AG04449 (cell line): ENCODE measurements at regions not wholly inside any gene's neighbourhood (a gene's known extent, or its start where the extent isn't known, plus 50 kb on each side); places are given as distances from the start of the nearest gene placed in this dataset.

Source experiments
- CTCF ChIA-PET: fragments of 350-600 bp; formaldehyde crosslinking; extraction: SDS; loops from one replicate; lab custom pipeline; 2021; ENCODE audit warnings: antibody characterized with exemption; lab: Yijun Ruan, JAX
- POLR2A ChIA-PET: fragments of 400-600, 350-600 bp; formaldehyde crosslinking; extraction: SDS; loops from one replicate; lab custom pipeline; 2020; ENCODE audit warnings: antibody characterized with exemption, inconsistent platforms; lab: Yijun Ruan, JAX
- DNase-seq: peaks from one replicate; pipeline ENCODE4 v3.0.0-alpha.2; 2010; ENCODE audit warnings: low read depth, low spot score
- H3K4me3 ChIP-seq: 2 replicates; pipeline ENCODE4 v1.5.1; 2011; ENCODE audit warnings: low read depth, mild to moderate bottlenecking, control low read depth, low read length
- CTCF ChIP-seq: IDR thresholded peaks from one replicate; pipeline ENCODE4 v1.5.1; 2011; ENCODE audit warnings: mild to moderate bottlenecking, moderate library complexity, low read length, control low read depth, inconsistent platforms; ENCODE audit not compliant: insufficient read depth; ENCODE audit errors: missing control alignments

- no peak for DNase-seq
- no peak overlapping the region for H3K4me3 ChIP-seq
- TF ChIP-seq CTCF = no peak
- POLR2A ChIA-PET = no interaction called here
- CTCF ChIA-PET = no interaction called here
Measured at GRCh38 chrX:94065091-94065490, 391.1 kb downstream of the FAM133A start.

DNA sequence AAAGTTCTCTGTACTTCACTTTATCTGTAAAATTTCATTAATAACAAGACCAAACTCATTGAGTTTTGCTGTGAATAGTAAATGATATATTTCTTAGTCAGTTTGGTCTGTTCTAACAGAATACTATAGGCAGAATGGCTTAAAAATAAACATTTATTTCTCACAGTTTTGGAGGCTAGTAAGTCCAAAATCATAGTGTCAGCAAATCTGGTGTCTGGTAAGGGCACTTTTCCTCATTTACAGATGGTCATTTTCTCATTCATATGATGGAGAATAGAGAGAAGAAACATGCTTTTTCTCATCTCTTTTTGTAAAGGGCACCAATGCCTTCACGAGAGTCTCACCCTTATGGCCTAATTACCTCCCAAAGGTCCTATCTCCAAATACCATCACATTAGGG, 415.1 kb downstream of the FAM133A start:
- no peak for TF ChIP-seq CTCF
- POLR2A ChIA-PET = no interaction called here
- CTCF ChIA-PET = no interaction called here

DNA sequence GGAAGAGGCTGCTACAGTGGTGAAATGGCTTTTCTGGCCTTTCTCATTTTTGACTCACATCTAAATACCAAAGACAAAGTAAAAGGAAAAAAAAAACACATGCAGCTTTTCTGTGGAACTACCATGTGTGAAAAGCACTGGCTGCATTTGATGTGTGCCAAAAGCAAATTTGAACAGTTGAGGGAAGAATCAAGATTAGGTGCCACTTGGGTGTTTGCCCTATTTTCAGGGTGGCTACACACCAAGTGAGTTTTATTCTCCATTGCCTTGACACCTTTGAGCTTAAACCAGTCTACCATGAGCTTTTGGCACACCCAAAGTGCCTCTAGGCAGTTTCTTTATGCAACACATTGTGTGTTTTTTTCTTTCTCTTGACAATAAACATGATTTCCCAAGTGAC, 423.9 kb downstream of the FAM133A start:
- ChIA-PET POLR2A (no interaction called here), CTCF (no interaction called here)
- TF ChIP-seq CTCF = no peak
- H3K4me3 ChIP-seq = no peak overlapping the region
- DNase-seq = no peak

More for the DNA sequence above, 415.1 kb downstream of the FAM133A start:
- no peak overlapping the region for H3K4me3 ChIP-seq
- no peak for DNase-seq

GRCh38 chrX:94107981-94108380, 434.0 kb downstream of the FAM133A start:
- CTCF ChIA-PET = no interaction called here

DNA sequence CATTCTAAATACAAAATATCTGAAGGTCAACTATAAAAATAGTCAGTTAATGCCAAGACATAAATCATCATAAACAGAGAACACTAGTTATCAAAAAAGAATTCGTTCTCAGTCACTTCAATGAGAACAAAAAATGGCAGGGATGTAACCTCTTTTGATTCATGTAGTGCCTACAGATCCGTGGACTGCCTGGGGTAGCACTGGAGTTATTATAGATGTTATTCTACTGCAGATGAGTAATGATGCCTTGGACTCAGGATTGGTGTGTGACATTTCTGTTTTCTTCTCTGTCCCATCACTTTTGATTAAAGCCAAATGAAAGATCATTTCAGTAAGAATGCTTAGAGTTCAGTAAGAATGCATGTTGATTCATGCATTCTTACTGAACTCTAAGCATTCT, 440.4 kb downstream of the FAM133A start:
- no peak overlapping the region for H3K4me3 ChIP-seq
- TF ChIP-seq CTCF = no peak
- ChIA-PET POLR2A (no interaction called here), CTCF (no interaction called here)
- DNase-seq = no peak

More at GRCh38 chrX:94107981-94108380, 434.0 kb downstream of the FAM133A start:
- no peak overlapping the region for H3K4me3 ChIP-seq
- no peak for DNase-seq
- TF ChIP-seq CTCF = no peak
- POLR2A ChIA-PET = no interaction called here

GRCh38 chrX:94121799-94122198, 447.8 kb downstream of the FAM133A start:
- DNase-seq = no peak
- ChIA-PET CTCF (no interaction called here), POLR2A (no interaction called here)
- no peak overlapping the region for H3K4me3 ChIP-seq
- TF ChIP-seq CTCF = no peak
